HG03439 (cell line): ENCODE measurements at regions not wholly inside any gene's neighbourhood (a gene's known extent, or its start where the extent isn't known, plus 50 kb on each side); places are given as distances from the start of the nearest gene placed in this dataset.
"Not testable (repeated sequence)": the region's sequence is repeated elsewhere in the genome, so short reads cannot be mapped to it uniquely, and the experiment has no call there.

Experiments
- ATAC-seq: cut with Tn5 transposase; IDR thresholded peaks from one replicate; pipeline ENCODE4 v1.9.1; 2021; ENCODE audit warnings: mild to moderate bottlenecking, moderate library complexity; ENCODE audit not compliant: unreplicated experiment

GRCh38 chr2:65626831-65627230 is 194.4 kb upstream of the SPRED2 start:
- no peak for ATAC-seq

DNA sequence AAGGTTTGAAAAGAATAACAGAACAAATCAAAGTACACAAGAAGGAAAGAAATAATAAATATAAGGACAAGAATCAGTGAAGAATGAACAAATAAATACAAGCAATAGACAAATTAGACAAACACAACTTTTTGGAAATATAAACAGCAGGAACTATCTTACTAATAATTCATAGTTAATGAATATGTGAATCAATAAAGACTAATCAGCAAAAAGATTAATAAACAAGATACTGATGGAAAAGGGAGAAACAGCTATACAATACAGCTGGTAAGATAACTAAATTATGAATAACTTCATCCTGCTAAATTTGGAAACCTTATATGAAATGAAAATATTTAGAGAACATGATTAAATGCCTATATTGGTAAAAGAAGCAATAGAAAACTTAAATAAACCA is 193.6 kb upstream of the SPRED2 start:
- ATAC-seq, result no peak

DNA sequence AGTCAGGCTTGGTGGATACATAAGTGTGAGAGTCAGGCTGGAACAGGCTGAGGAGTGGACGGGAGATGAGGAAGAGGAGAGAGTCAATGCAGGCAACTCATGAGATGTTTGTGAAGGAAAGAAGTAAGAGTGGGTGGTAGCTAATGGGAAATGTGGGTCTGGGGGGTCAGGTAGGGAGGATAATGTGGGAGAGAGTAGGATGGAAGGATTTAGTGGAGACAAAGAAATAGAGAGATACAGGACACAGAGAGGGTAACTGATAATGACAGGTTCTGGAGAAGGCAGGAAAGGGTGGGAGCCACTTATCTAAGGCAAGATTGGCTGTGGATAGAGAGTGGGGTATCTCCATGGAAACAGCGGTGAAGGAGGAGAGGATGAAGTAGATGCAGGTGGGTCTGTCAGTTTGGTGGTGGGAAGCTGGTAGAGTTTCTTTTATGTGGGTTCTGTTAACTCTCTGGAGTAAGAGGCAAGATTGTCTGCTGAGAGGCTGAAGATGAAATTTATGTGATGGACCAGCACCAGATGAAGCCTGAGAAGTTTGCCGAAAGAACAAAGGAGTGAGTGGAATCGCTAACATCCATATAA is 190.6 kb upstream of the SPRED2 start:
- ATAC-seq, result no peak

GRCh38 chr2:65622499-65622898 is 190.1 kb upstream of the SPRED2 start:
- no peak for ATAC-seq

DNA sequence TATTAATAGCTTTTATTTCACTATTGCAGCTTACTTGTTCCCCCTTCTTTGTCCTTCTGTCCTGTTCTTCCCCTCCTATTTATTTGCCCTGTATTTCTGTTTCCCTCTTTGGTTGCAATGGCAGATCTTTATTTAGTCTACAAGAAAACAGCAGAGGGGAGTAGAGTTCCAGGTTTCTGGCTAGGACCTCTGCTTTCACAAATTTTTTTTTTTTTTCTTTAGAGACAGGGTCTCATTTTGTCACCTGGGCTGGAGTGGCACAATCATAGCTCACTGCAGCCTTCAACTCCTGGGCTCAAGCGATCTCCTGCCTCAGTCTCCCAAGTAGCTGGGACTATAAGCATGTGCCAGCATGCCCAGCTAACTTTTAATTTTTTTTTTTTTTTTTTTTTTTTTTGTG is 188.1 kb upstream of the SPRED2 start:
- no peak for ATAC-seq

DNA sequence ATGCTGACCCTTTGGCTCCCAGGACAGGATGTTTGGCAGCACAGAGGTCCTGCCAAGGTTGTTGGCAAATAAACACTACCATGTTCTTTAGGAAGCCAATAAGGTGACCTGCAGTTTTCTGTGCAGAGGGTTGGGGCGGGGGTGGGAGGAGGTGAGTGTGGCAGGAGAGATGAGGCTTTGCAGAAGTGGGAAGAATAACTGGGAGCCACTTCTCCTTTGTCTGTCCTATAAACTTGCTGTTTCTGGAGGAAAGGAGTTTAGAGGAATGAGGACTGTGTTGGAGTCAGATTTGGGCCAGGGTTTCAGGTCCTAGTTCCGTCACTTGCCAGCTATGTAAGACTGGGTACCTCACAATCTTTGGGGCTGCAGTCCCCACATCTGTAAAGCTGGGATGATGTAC is 187.6 kb upstream of the SPRED2 start:
- no peak for ATAC-seq

GRCh38 chr2:65615602-65616001 is 183.2 kb upstream of the SPRED2 start:
- no peak for ATAC-seq

DNA sequence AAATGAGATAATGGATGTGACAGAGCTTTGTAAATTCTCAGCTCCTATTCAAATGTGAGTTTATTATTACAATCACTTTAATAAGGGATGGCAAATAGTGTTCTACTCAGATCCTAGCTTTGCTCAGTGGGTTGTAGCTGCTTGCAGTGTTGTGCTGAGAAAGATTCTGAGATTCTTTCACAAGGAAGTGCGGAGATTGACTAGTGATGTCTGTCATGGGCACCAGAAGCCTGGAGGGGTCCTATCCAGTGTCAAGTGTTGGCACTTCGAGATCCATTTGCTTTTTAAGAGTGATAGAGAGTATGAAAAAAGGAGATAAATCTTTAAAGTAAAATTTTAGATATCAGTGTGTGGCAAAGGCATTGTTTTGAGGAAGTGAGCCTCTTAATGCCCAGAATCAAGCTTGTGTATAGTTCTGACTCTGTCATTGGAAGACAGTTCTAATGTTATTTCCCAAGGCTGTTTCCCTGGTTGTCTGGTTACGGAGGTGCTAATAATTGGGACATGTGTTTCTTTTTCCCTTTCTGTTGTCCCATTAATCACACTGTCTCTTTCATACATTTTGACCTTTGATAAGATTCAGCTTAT is 181.7 kb upstream of the SPRED2 start:
- no peak for ATAC-seq

DNA sequence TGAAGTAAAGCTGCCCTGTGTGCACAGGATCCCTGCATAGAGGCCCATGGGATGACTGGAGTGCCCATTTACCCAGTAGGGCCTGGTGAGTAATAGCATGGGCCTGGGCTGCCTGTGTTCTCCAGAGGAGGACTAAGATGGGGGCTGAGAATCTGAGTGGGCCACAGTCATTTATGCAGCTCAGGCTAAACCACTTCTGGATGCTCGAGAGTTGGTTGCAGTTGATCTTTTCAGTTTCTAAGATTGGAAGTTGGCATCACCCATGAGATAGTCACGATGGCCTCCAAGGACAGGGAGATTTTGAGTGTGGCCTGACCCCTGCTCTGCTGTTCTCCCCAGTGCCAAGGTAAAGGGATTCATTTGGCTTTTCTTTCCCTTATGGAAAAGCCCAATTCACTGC is 179.1 kb upstream of the SPRED2 start:
- no peak for ATAC-seq

DNA sequence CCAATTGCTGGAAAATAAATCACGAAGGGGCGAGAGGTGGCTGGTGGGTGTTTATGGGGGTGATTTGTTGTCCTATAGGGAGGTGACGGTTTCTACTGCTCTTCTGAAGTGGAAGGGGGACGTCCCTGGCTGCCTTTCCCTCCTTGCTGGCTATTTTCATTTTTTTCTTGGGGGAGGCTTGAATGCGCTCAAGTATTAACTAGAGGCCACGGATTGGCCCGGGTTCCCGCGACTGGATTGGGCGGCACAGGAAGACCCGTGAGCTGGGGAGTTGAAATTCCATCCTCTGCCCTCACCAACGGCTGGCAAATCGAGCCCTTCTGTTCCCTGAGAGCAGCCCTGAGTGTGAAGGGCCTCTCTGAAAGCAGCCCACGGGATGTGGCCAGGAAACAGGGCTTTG is 176.5 kb upstream of the SPRED2 start:
- no peak for ATAC-seq

DNA sequence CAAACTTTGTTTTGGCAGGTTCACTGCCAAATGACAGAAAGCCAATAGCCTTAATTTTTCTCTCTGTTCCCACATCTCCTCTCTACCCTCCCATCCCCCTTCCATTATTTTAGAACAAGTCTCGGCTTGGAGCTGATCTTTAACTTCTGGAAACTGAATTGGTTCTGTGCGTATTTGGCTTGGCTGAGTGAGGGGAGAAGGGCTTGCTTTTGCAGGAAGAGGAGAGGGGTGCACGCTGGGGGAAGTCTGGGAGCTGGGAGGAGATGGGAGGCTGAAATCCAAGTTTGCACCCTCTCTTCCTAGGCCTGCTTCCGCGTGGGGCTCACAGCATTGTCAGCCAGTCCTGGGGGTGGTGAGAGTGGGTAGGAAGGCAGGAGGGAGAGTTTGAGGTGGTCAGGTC is 176.1 kb upstream of the SPRED2 start:
- ATAC-seq, result no peak

DNA sequence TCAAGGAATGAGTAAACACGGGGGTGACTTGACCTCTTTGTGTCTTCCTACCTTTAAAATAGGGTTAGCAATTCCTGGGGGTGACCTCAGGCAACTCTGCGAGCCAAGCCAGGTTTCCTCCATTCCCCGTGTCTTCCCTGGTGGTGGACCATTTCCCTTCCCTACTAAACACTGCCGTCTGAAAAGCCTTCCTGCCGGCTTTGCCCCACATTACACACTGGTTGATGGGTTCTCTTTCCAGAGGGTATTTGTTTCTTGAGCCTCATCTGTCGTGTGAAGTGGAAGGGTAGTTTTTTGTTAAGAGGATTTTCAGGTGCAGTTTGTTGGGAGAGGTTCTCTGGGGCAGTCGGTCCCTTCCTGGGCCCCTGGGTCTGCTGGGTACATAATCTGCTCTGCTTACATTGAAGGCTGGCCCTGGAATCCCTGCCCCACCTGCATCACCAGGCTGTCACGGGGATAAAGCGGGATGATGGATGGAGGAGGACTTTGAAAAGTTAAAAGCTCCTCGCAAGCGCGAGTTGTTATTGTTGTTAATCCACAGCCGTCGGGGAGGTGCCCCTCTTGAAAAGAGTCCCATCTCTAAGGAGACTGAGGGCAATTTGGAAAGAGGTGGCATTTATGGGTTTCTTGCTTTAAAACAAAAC is 175.4 kb upstream of the SPRED2 start:
- ATAC-seq, result no peak

DNA sequence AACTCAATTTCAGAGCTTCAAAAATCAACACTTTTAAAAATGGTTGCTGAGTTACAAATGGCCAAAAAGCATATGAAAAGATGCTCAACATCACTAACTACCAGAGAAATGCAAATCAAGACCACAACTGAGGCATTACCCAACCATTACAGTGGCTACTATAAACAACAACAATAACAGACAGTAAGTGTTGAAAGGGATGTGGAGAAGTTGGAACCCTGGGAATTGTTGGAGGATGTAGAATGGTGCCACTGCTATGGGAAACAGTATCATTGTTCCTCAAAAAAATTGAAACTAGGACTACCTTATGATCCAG is 173.3 kb upstream of the SPRED2 start:
- peak; percentile 37 for ATAC-seq

- ATAC-seq, result peak; percentile 43
These were observed 172.8 kb upstream of the SPRED2 start for GRCh38 chr2:65605058-65605742.

GRCh38 chr2:65604246-65604645 is 171.8 kb upstream of the SPRED2 start:
- ATAC-seq, result no peak

DNA sequence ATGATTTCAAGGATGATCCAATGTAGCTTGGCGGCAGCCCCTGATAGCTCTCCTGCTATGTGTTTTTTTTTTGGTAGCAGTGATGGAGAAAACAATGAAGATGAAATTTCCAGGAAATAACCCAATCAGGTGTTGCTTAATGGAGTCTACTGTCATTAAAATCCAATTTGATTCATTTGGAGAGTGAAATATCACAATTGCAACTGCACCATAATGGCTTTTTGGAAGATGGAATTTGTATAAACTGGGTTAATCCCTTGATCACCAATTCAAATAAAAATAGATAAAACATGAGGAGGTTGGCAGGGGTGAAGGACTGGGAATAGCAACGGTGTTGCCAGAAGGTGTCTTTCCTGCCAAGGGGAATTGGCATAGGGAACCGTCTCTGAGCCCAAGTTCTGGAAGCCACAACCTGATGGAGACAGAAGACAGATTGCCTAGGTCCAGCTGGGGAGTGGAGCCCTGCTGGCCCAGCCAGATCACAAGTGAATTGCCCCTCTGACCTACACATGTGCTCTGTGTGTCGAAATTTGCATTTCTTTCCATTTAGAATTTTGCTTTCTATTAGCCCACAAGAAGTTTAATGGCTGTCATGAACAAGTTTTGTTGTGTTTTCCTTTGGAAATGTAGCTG is 170.3 kb upstream of the SPRED2 start:
- no peak for ATAC-seq

DNA sequence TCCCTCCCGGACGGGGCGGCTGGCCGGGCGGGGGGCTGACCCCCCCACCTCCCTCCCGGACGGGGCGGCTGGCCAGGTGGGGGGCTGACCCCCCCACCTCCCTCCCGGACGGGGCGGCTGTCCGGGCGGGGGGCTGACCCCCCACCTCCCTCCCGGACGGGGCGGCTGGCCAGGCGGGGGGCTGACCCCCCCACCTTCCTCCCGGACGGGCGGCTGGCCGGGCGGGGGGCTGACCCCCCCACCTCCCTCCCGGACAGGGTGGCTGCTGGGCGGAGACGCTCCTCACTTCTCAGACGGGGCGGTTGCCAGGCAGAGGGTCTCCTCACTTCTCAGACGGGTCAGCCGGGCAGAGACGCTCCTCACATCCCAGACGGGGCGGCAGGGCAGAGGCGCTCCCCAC is 168.5 kb upstream of the SPRED2 start:
- ATAC-seq, result not testable (repeated sequence)

DNA sequence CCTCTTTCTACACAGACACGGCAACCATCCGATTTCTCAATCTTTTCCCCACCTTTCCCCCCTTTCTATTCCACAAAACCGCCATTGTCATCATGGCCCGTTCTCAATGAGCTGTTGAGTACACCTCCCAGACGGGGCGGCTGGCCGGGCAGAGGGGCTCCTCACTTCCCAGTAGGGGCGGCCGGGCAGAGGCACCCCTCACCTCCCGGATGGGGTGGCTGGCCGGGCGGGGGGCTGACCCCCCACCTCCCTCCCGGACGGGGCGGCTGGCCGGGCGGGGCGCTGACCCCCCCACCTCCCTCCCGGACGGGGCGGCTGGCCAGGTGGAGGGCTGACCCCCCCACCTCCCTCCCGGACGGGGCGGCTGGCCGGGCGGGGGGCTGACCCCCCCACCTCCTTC is 168.0 kb upstream of the SPRED2 start:
- ATAC-seq, result not testable (repeated sequence)

GRCh38 chr2:65599693-65600092 is 167.3 kb upstream of the SPRED2 start:
- no peak for ATAC-seq

GRCh38 chr2:65598996-65599395 is 166.6 kb upstream of the SPRED2 start:
- ATAC-seq, result no peak

DNA sequence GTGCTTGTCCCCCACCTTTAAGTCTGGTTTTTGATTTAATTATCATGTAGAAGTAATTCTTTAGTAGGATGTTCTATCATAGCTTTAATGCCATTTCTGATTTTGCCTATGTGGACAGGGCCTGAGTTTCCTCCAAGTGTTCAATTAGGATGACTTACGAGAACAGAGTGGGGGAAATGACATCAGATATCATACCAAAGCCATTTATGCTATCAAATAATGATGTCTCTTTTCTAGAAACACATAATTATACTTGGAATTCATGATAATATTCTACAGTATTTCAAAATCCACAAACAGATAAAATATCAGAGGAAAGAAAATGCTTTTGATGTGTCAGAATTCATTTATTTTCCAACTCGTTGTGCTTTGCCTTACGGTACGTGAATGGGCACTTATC is 165.9 kb upstream of the SPRED2 start:
- ATAC-seq, result no peak

DNA sequence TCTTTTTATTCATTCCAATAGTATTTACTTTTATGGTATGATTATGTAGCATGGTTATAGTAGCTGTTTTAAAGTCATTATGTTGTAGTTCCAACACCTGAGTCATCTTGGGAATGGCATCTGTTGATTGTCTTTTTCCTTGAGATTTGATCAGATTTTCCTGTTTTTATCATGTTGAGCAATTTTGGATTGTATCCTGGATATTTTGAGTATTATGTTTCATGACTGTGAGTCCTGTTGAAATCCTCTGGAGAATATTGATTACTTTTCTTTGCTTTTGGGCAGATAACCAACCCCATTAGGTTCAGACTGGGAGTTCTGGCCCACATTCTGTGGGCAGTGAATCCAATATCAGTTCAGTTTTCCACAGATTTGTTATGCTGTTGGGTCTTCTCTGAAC is 163.2 kb upstream of the SPRED2 start:
- no peak for ATAC-seq
